Nucleus accumbens (tissue), 56 donors: ENCODE measurements at regions not wholly inside any gene's neighbourhood (a gene's known extent, or its start where the extent isn't known, plus 50 kb on each side); places are given as distances from the start of the nearest gene placed in this dataset.
"Not testable (repeated sequence)": the region's sequence is repeated elsewhere in the genome, so short reads cannot be mapped to it uniquely, and the experiment has no call there.

Experiments used
- DNase-seq, 56 donors: peaks; one replicate each; lab custom pipeline; 2025; lab: John Stamatoyannopoulos, UW

GRCh38 chr2:63737081-63737751, 104.5 kb upstream of the UGP2 start:
- no peak for DNase-seq

GRCh38 chr2:63738019-63738418, 103.7 kb upstream of the UGP2 start:
- no peak for DNase-seq

- DNase-seq: not testable (repeated sequence)
These were observed 102.5 kb upstream of the UGP2 start for GRCh38 chr2:63739180-63739579.

- no peak for DNase-seq
These were observed 101.7 kb upstream of the UGP2 start for GRCh38 chr2:63740020-63740419.

GRCh38 chr2:63740943-63741342, 100.8 kb upstream of the UGP2 start:
- no peak for DNase-seq

GRCh38 chr2:63741884-63742579, 99.7 kb upstream of the UGP2 start:
- no peak for DNase-seq

GRCh38 chr2:63742580-63742976, 99.1 kb upstream of the UGP2 start:
- no peak for DNase-seq

GRCh38 chr2:63743170-63743981, 98.3 kb upstream of the UGP2 start:
- DNase-seq: no peak

GRCh38 chr2:63743982-63744966, 97.4 kb upstream of the UGP2 start:
- DNase-seq: no peak

GRCh38 chr2:63746548-63746947, 95.1 kb upstream of the UGP2 start:
- not testable (repeated sequence) for DNase-seq

GRCh38 chr2:63751901-63752300, 89.8 kb upstream of the UGP2 start:
- DNase-seq: no peak

GRCh38 chr2:63755216-63755615, 86.5 kb upstream of the UGP2 start:
- DNase-seq: no peak

- DNase-seq: no peak
These were observed 85.7 kb upstream of the UGP2 start for GRCh38 chr2:63755965-63756364.

- no peak for DNase-seq
These were observed 78.2 kb upstream of the UGP2 start for GRCh38 chr2:63763391-63763941.

- no peak for DNase-seq
These were observed 77.1 kb upstream of the UGP2 start for GRCh38 chr2:63764630-63765029.

- no peak for DNase-seq
These were observed 76.6 kb upstream of the UGP2 start for GRCh38 chr2:63765117-63765516.

GRCh38 chr2:63767307-63767706, 74.4 kb upstream of the UGP2 start:
- DNase-seq: no peak

- DNase-seq: no peak
These were observed 73.6 kb upstream of the UGP2 start for GRCh38 chr2:63768051-63768450.

- DNase-seq: no peak
These were observed 71.8 kb upstream of the UGP2 start for GRCh38 chr2:63769915-63770314.

- no peak for DNase-seq
These were observed 69.6 kb upstream of the UGP2 start for GRCh38 chr2:63772061-63772460.
